PC-9 (cell line): ENCODE measurements at regions not wholly inside any gene's neighbourhood (a gene's known extent, or its start where the extent isn't known, plus 50 kb on each side); places are given as distances from the start of the nearest gene placed in this dataset.

Experiments
- CTCF ChIP-seq: fragments of 200-600 bp; sonication (generic); conservative IDR thresholded peaks from 2 replicates; pipeline ENCODE4 v1.6.1; 2017; ENCODE audit warnings: mixed run types, antibody characterized with exemption, mild to moderate bottlenecking, moderate library complexity
- EZH2 ChIP-seq: fragments of 200-600 bp; sonication (generic); IDR thresholded peaks from 2 replicates; pipeline ENCODE4 v1.8.0; 2017; ENCODE audit warnings: antibody characterized with exemption, low read depth

GRCh38 chr9:25427898-25428297 lies 250.3 kb downstream of the TUSC1 start:
- TF ChIP-seq CTCF (no peak), EZH2 (no peak)
